Stimulated activated CD8-positive, alpha-beta memory T cell treated with anti-CD3 and anti-CD28 coated beads, Interleukin-7, amount 100 ng/mL, for 1 hour (primary cell): ENCODE measurements at regions not wholly inside any gene's neighbourhood (a gene's known extent, or its start where the extent isn't known, plus 50 kb on each side); places are given as distances from the start of the nearest gene placed in this dataset.

Experiments used
- DNase-seq, 2 donors: peaks; one replicate each; pipeline ENCODE4 v3.0.0-alpha.2; 2020; ENCODE audit warnings: low read depth in 2 of 2

DNA sequence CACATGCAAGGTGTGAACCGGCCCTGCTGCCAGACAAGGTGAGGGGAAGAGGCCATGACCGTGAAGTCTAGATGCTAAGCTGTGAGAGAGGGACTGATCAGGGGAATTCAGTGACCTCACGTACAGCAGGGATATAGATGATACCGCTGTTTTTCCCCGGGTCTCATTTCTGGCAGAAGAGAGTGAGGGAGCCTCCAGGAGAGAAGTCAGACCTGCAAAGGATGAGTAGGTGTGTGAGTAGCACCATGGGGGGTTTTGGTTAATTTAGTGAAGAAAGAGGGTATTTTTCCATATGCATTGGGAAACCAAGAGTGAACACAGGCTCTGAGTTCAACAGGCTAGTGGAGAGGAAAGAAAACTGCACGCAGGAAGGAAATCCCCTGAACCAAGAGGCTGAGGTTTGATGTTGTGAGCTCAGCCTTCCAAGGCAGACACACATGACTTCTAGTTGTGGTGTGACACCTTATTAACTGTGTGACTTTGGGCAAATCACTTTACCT lies 127.6 kb upstream of the GATB start:
- DNase-seq = no peak

DNA sequence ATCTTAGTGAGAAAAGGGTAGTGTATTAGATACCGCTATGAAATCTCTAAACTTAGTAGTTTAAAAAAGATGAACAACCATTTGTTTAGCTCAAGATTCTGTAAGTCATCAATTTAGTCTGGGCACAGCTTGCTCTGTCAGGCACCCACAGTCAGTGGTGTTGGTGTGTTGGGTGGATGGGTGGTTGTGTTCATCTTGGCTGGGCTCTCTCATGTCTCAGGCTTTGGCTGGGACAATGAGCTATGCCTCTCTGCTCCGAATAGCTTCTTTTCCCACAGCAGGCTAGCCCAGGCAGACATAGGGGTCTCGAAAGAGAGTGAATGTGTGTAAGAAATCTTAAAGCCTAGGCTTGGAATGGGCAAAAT lies 127.0 kb upstream of the GATB start:
- DNase-seq = no peak

DNA sequence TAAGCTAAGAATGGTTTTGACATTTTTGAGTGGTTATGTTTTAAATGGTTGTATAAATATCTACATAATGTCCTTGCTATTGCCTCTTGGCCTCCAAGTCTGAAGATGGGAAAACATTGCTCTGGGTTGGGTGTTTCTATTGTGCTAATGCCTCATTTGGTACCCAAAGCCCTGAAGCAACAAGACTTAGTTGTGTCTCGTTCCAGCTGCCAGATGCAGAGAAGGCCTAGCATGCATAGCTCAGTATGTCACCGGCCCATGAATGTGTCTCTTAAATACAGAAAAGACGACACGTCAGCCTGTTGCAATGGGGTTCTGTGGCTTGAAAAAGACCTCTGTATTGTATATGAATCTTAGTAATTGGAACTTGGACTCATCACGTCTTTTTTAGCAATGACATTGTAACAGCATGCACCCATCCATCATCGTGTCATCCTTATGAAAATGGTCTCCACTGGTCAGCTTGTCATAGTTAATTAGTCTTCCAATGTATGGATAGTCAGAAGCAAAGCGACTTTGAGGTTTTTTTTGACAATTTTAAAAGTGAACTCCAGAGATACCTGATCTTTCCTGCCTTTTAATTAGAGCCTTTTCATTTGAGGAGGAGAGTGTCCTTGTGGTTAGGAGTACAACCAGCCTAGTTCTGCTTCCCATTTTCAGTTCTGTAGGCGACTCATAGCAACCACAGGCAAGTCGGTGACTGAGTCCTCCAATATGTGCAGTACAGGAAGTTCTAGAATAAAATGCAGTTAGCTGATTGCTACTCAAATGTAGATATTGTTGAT lies 126.4 kb upstream of the GATB start:
- DNase-seq = no peak

DNA sequence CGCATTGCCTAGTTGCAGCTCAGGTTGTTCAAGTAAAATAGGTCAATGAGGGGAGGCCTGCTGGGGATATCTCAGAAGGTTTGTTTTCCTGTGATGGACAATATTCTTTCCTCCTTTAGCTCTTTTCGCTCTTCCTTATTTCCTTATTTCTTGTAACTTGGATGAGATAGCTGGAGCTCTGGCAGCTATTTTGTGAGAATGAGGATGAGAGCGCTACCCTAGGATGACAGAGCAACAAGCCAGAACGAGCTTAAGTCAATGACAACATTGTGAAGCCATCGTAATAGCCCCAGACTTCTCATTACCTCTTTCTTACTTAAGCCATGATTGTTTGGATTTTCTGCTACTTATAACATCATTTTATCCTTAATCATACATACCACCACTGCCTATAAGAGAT lies 124.3 kb upstream of the GATB start:
- no peak for DNase-seq

DNA sequence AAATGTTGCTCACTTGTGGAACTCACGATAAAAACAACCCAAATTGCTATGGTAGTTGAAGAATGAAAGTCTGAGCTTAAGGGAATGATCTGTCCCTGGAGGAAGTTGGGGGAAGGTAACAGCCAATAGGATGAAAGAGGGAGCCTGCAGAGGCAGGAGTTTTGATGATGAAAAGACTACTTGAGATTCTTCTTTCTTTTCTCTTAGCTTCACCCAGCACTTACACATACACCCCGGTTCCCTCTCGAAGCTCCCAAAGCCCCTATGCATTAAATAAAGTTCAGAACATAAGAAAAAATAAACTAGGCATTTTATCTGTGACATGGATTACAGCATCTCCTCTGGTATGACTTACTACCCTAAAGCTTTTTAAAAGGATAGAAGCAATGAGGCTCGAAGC lies 122.9 kb upstream of the GATB start:
- no peak for DNase-seq

DNA sequence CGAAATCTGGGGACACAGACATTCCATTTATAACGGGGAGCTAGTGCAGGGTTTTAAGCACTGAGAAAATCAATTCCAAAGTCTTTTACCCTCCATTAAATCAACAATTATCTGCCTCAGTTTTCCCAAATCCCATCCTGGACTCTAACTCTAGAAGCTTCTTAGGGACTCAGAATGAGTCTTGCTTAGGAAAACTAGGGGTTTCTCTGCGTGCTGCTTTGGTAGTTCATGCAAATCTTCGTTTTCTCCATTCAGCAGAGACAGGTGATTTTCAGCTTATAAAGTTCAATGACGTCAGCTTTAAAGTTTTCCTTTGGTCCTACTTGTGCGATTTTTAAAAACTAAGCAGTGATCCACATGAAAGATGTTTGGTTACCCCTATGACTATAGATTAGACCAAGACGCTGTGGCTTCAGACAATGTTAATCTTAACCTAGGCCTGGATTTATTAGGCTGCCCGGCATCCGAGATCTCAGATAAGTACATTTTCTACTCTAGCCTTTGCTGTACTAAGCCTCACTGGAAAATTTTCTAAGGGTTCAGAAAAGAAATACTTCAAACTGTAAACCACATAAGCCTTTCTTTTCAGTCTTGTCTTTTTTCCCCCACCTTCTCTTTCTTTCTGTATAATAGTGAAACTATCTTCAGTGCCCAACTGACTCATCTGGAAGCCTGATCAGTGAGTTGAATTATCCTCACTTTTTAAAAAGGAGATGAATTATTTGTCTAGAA lies 121.4 kb upstream of the GATB start:
- DNase-seq = no peak

DNA sequence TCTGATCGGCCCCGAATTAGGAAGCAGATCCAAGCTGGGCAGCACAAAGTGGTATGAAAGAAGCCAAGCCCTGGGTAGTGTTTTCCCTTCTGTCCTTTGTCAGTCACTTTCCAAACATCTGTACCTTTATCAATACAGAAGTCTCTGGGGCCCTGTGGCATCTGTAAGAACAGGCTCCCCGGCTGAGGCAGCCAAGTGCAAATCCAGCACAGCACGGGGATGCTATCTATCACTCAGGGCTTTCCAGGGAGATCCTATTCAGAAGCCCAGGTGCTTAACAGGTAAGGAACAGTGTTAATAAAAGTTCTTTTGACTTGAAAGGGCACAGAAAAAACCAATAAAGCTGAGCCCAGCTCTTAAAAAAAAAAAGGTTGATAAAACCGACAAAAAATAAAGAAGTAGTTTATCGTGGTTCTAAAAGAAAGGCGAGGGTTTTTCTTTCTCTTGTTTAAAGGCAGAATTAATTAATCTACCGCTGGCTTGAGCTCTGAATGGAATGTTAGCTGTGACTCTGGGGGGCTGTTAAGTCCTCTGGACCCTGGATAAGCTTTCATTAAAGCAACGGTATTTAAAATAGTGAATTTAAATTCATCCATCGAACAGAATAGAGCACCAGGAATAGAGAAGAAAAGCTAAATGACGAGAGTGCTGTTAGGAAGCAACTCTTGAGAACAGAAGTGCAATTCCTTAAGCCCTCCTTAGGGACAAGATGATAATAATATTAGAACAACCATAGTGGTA lies 119.1 kb upstream of the GATB start:
- no peak for DNase-seq

DNA sequence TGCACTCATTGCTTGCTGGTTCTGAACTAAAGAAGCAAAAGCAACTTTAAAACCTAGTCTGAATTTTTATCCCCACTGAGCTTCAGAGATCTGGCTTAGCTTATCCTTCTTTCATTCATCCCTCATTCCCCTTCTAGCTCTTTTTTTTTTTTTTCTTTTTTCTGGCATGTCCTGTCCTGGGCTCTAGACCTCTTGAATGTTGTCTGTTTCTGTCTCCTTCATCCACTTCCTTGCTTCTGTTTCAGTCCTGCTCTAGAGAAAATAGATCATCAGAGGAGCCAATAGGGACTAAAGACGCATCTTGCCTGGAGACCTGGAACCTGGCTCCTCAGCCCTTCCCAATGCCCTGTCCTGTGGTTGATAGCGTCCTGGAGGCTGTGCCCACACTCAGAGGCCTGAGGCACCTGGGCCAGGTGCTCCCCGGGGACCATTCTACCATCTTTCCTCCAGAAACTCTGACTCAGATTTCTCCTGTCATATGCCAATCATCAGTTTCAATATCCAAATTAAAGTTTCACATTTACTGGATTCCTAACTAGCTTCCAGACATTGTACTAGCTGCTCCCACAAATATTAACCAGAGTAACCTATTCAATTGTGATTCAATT lies 115.7 kb upstream of the GATB start:
- DNase-seq = no peak

DNA sequence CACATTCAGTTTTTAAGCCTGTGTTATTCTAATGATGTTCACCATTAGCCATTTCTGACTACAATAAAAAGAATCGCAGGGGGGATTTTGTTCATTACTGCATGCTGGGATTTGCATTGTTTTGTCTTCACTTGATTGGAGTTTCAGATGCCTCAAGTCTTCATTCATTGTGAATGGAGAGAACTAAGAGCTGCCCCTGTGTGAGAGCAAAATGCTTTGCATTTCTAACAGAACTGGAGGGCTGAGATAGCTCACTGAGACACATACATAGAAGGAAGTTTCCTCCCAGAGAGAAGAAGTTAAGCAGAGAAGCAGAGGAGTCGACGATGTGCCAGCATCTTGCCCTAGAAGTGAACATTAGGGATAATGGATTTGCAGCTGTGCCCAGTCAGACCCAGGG lies 113.5 kb upstream of the GATB start:
- no peak for DNase-seq

DNA sequence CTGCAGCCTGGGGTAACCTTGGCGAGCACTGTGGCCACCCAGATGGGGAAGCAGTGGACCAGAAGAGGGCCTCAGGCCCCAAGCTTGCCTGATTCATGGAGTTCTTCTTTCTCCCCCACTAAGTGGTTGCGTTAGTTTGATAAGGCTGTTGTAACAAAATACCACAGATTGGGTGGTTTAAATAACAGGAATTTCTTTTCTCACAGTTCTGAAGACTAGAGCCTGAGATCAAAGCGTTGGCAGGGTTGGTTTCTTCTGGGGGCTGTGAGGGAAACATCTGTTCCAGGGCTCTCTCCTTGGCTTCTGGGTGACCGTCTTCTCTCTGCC lies 105.7 kb upstream of the GATB start:
- no peak for DNase-seq

DNA sequence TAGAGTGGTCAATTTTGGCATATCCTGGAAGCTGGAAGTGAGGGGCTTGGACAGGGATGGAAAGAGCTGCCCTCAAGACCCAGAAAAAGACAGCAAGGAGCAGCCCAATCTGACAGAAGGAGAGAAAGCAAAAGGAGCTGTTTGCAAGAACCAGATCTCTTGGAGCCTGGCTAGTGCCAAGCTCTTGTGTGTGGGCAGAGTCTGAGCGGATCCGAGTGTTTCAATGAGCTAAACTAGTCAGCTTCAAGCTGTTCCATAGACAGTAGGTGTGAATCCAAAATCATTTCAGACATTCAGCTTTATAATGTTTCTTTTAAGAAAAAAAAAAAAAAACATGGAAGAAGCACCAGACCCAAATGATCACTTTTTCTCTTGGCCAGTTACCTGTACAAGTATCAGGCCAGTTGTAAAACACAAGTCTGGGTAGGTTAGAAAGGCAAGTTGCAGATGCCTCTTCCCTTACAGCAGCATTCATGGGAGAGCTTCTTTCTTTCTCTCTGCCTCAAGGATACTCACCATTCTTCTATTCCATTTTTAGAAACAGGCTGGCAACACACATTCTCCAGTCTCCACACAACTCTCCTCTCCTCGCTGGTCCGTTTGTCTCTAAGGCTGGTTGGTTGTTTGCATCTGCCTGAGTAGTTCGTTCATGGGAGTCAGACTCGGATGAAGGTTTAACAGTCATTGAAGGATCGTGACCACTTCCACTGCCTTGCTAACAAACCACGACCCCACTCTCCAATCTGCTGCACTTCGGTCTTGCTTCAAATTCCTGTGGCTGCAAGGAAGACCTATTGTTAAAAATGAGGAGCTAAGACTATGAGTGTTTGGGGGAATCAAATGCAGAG lies 105.2 kb upstream of the GATB start:
- DNase-seq = no peak

DNA sequence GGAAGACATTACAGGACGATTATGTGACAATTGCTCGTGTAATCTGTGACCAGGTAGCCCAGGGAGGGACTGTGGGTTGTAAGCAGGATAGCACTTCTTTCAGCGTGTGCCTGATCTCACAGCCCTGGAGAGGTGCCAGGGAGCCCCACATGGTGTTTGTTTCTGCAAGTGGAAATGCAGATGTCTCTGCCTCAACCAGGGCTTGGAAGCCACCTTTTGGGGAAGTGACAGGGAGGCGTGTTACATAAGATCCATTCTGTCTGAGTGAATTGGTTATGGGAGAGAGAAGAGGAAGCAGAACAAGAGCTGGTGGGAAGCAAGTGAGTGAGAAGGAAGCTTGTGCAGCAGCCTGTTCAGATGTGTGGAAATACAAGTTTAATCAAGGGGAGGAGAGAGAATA lies 104.5 kb upstream of the GATB start:
- DNase-seq = no peak

DNA sequence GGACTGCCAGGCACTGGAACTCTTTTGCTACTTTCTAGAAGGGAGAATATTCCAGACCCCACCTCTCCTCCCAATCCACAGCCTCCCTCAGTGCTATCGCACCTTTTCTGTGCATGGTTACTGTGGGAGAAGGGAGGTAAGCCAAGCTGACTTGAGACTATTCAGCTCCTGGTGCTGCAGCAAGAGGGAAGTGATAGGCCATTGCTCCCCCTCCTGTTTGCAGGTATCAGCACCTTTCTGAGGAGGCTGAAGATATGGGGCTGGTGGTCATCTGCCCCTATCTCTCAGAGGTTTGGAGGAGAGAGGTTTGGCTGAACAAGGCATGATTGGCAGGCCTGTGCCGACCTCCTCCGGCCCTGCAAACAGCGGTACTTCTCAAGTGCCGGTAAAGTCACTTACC lies 103.3 kb upstream of the GATB start:
- DNase-seq = no peak

DNA sequence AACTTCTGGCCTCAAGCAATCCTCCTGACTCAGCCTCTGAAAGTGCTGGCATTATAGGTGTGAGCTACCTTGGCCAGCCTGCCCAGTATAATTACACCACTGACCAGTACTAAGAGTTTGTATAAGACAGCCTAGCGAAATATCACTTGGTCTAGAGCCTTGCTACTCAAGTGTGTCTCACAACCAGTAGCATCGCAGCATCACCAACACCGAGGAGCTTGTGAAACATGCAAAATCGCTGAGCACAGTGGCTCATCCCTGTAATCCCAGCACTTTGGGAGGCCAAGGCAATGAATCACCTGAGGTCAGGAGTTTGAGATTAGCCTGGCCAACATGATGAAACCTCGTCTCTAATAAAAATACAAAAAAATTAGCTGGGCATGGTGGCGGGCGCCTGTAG lies 102.0 kb upstream of the GATB start:
- no peak for DNase-seq

DNA sequence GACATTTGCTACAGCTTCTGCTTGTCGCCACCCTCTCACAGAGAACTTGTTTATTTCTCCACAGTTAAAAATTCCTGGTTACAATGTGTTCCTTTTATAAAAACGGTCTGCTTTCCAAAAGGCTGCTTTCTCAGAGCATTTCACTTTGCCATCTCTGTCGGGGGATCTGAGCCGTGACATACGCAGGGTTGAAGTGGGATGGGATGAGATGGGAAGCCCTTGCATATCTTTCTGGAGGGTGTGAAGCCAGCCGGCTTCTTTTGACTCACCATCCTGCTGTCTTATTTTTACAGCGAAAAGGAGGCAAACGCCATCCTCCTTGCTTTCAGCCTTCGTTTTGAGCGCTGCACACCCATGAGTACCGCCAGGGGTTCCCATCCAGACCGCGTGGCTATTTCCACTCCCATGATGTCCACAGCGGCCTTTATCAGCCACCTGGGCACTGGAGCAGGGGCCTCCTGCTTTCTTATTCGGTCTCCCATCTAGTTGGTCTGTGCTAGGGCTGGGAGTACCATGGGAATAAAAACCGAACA lies 99.8 kb upstream of the GATB start:
- DNase-seq = no peak

DNA sequence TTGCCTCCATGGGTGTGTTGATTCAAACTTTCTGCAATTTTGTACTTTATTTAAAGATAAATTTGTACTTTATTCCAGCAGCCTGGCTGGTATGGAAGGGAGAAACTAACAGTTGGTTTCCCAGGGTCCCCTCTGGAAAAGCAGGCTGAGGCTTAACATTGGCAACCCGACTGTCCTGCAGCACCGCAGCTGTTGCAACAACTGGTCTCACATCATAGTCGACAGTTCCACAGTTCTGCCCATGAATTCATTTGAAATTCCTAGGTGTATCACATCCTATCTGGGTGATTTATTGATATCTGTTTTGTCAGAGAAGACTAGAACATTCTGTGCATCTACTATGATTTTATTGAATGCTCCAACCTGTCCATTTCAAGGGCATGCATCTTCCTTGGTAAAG lies 98.8 kb upstream of the GATB start:
- DNase-seq = no peak

DNA sequence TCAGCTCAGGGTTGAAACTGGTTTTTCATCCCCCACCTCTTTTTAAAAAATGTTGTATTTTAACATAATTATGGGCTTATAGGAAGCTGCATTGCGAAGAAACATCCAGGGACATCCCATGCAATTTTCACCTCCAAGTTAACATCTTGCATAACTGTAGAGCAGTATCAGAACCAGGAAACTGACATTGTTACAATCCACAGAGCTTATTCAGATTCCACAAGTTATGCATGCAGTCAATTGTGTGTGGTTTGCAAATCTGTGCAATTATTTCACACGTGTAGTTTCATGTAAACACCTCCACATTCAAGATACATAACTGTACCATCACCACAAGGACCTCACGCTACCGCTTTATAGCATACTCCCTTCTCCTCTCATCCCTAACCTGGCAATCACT lies 97.5 kb upstream of the GATB start:
- no peak for DNase-seq

DNA sequence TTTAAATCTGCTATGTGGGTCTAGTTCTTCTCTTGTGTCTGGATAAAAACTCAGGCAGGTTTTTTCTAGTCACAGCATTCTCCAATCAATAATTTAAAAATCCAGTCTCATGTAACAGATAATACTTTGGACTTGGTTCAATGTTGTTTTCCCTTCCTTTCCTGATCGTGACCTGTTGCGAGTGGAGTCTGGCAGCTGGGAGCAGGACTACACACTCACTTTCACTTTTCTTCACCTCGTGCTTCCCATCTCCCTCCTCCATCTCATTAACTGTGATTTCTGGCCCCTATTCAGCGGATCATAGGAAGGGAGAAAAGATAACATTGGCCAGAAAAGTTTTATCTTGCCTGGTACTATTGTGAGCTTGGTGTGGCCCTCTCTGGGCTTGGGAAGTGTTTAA lies 96.6 kb upstream of the GATB start:
- no peak for DNase-seq

DNA sequence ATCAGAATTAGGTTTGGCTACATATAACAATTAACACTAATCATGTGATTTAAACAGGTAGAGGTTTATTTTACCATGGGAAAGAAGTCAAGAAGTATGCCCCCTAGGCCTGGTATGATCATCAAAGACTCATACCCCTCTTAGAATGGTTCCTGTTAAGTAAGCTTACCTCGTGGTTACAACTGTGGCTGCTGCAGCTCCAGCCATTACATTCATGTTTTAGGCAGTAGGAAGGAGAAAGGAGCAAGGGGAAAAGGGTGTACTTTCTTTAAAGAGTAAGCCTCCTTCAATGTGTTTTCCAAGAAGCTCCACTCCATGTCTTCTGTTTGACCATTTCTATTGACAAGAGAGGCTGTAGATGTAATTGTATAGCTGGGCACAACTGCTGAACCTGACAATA lies 94.9 kb upstream of the GATB start:
- DNase-seq = no peak

DNA sequence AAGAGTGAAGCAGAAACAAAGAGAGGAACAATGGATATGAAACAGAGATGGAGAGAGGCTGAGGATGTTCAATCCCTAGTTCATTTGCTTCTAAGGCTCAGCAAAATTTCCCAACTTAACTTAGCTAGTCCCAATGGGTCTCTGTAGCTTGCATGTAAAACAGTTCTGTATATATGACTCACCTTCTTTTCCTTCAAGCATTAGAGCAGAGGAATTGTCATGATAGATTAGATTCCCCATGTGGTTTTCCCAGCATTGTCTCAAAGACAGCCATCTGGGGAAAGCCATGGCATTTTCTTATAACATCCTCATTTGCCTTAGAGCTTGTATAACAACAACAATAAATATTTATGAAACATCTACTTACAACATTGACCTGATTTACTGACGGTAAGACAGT lies 93.9 kb upstream of the GATB start:
- no peak for DNase-seq

DNA sequence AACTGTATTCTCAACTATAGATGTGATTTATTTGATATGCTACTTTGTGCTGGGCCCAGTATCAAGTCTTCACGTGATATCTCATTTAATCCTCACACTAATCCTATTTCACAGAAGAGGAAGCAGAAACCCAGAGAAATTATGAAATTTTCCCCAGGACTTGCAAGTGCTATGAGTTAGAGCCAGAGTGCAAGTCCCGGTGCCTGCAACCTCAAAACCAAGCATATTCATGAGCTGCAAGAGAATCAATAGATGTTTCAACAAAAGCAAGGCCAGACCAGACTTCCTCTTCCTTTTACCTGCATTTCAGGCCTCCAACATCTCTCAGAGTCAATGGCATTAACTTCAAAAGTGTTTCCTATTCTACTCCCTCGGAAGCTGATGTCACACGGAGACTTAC lies 92.2 kb upstream of the GATB start:
- DNase-seq = no peak
